Esophagus muscularis mucosa (tissue), 4 donors: ENCODE measurements at regions not wholly inside any gene's neighbourhood (a gene's known extent, or its start where the extent isn't known, plus 50 kb on each side); places are given as distances from the start of the nearest gene placed in this dataset.

ENCODE experiments used
- DNase-seq: peaks from one replicate; pipeline ENCODE4 v3.0.0-alpha.2; 2017; ENCODE audit errors: extremely low spot score
- H3K27ac ChIP-seq, 4 donors: fragments of 200-600 bp; sonication (generic); replicated peaks in 1 of 4; 1 replicate in 3 of 4; 2 replicates in 1 of 4; pipeline ENCODE4 v1.5.1; 2016 to 2019; ENCODE audit warnings: mild to moderate bottlenecking in 1 of 4
- H3K27me3 ChIP-seq, 4 donors: fragments of 200-600 bp; sonication (generic); one replicate each; pipeline versions ENCODE4 v1.5.1 to v1.6.0; 2016 to 2019
- H3K36me3 ChIP-seq, 4 donors: fragments of 200-600 bp; sonication (generic); one replicate each; pipeline ENCODE4 v1.5.1; 2016 to 2019
- H3K4me1 ChIP-seq, 4 donors: fragments of 200-600 bp; sonication (generic); one replicate each; pipeline ENCODE4 v1.5.1; 2016 to 2019
- H3K4me3 ChIP-seq, 4 donors: fragments of 200-600 bp; sonication (generic); 1 replicate in 2 of 4; 2 replicates in 2 of 4; pipeline ENCODE4 v1.5.1; 2016 to 2019; ENCODE audit warnings: mild to moderate bottlenecking in 4 of 4, moderate library complexity in 1 of 4
- H3K9me3 ChIP-seq, 4 donors: fragments of 200-600 bp; sonication (generic); 1 replicate in 3 of 4; 2 replicates in 1 of 4; pipeline ENCODE4 v1.5.1; 2016 to 2019
- CTCF ChIP-seq, 3 experiments: fragments of 200-600 bp in 2 of 3; fragments of 450-650 bp in 1 of 3; sonication (generic) in 2 of 3; IDR thresholded peaks; one replicate each; pipeline ENCODE4 v1.5.1; 2017 to 2019; ENCODE audit warnings: antibody characterized with exemption in 3 of 3, mild to moderate bottlenecking in 2 of 3, moderate library complexity in 1 of 3
- EP300 ChIP-seq: sonication (generic); formaldehyde crosslinking; IDR thresholded peaks from one replicate; pipeline ENCODE4 v1.6.1; 2017; ENCODE audit warnings: antibody characterized with exemption
- POLR2A ChIP-seq: fragments of 450-650 bp; IDR thresholded peaks from one replicate; pipeline ENCODE4 v1.6.1; 2017; ENCODE audit warnings: antibody characterized with exemption, moderate library complexity, mild to moderate bottlenecking, low read depth
- POLR2AphosphoS5 ChIP-seq, 2 donors: sonication (generic); formaldehyde crosslinking; IDR thresholded peaks; one replicate each; pipeline ENCODE4 v1.6.1; 2017; ENCODE audit warnings: antibody characterized with exemption in 2 of 2
- WGBS: methylation state at CpG from one replicate; pipeline ENCODE4 v1.1.5; 2018; 5-methylcytosine and 5-hydroxymethylcytosine counted together
- intact Hi-C: fragments of 100-400 bp; cut with DNase I; formaldehyde crosslinking; loops from one replicate; pipeline ENCODE4 v1.15.1; 2023

GRCh38 chr1:184186167-184186566, 134.6 kb downstream of the TSEN15 start:
- no peaks in the 10 kb centered on the region for H3K27me3 ChIP-seq
- no peak overlapping the region for H3K27ac ChIP-seq
- no peaks in the 10 kb centered on the region for H3K9me3 ChIP-seq
- intact Hi-C loops = loop anchor here (1.0 kb wide), 1 partner anchor 25 kb away; no protein-coding TSS in a partner anchor
- no peak overlapping the region for H3K4me3 ChIP-seq
- no peak for DNase-seq
- TF ChIP-seq EP300 (no peak), POLR2AphosphoS5 (IDR thresholded peaks at IDR 0.05) (no peak), POLR2A (no peak), CTCF (IDR thresholded peaks at IDR 0.05) (no peak)
- no peaks in the 10 kb centered on the region for H3K36me3 ChIP-seq
- H3K4me1 ChIP-seq = peaks cover 7 to 11% (median 8%) of the 10 kb centered on the region in 4 donors

DNA sequence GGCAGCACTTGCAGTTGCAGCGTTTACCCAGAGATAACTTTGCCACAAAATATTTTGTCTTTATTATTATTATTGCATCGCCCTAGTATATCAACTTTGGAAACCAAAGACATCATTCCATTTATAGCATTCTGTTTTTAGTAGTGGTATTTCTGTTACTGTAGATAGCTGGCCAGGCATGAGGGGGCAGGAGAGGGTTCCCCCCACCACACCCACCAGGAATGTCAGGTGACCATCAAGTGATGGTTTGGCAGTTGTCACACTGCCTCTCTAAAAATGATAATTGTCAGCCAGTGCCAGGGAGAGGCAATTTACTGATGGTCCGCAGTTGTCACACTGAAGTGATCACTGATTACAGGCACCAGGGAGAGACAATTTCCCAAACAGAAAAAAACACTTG, 135.6 kb downstream of the TSEN15 start:
- 86% methylated on average over 3 of the region's 3 CpGs for WGBS
- TF ChIP-seq POLR2A (no peak), POLR2AphosphoS5 (IDR thresholded peaks at IDR 0.05) (no peak), EP300 (no peak), CTCF (IDR thresholded peaks at IDR 0.05) (no peak)

GRCh38 chr1:184188037-184188436, 136.5 kb downstream of the TSEN15 start:
- Histone ChIP-seq H3K27ac (no peak overlapping the region), H3K4me1 (peaks cover 8 to 20% (median 14%) of the 10 kb centered on the region in 4 donors), H3K27me3 (no peaks in the 10 kb centered on the region), H3K9me3 (no peaks in the 10 kb centered on the region), H3K36me3 (no peaks in the 10 kb centered on the region), H3K4me3 (no peak overlapping the region)
- intact Hi-C loops = no loop called here
- WGBS = 64% methylated on average over 2 of the region's 2 CpGs
- DNase-seq = no peak
- TF ChIP-seq POLR2A (no peak), CTCF (IDR thresholded peaks at IDR 0.05) (no peak), POLR2AphosphoS5 (IDR thresholded peaks at IDR 0.05) (no peak)

More for the DNA sequence above, 135.6 kb downstream of the TSEN15 start:
- DNase-seq = no peak
- Histone ChIP-seq H3K27ac (no peak overlapping the region), H3K36me3 (no peaks in the 10 kb centered on the region), H3K27me3 (no peaks in the 10 kb centered on the region), H3K4me3 (no peak overlapping the region), H3K4me1 (peaks cover 8 to 20% (median 14%) of the 10 kb centered on the region in 4 donors), H3K9me3 (no peaks in the 10 kb centered on the region)
- intact Hi-C loops = no loop called here

DNA sequence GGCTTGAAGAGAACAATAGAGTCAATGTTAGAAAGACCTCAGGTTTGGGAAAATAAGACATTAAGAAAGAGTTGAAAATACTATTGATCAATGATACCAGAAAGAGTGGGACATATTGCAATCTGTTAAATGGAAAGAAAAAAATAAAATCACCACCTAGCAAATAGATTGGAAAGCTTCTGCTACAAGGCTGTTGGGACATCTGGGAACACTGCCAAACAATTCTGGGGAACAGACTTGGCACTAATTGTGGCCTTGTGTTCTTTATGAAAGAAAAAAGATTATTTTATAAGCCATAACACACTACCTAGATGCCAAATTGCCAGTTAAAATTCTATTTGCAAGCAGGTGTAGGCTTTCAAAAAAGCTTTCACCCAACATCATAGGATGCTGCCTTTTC, 137.8 kb downstream of the TSEN15 start:
- Histone ChIP-seq H3K4me3 (no peak overlapping the region), H3K9me3 (no peaks in the 10 kb centered on the region), H3K27me3 (no peaks in the 10 kb centered on the region), H3K27ac (no peak overlapping the region), H3K36me3 (no peaks in the 10 kb centered on the region), H3K4me1 (peaks cover 8 to 20% (median 14%) of the 10 kb centered on the region in 4 donors)
- no peak for TF ChIP-seq EP300
- TF ChIP-seq POLR2AphosphoS5 (IDR thresholded peaks at IDR 0.05) = no peak
- no peak for TF ChIP-seq CTCF (IDR thresholded peaks at IDR 0.05)
- TF ChIP-seq POLR2A = no peak
- intact Hi-C loops = no loop called here
- DNase-seq = no peak

GRCh38 chr1:184190616-184191015, 139.1 kb downstream of the TSEN15 start:
- no peak overlapping the region for H3K4me3 ChIP-seq
- no peak overlapping the region for H3K27ac ChIP-seq
- DNase-seq = no peak
- no peaks in the 10 kb centered on the region for H3K36me3 ChIP-seq
- intact Hi-C loops = no loop called here
- TF ChIP-seq POLR2AphosphoS5 (IDR thresholded peaks at IDR 0.05) = no peak
- no peak for TF ChIP-seq POLR2A
- no peak for TF ChIP-seq CTCF (IDR thresholded peaks at IDR 0.05)
- TF ChIP-seq EP300 = no peak
- peaks cover 8 to 20% (median 14%) of the 10 kb centered on the region in 4 donors for H3K4me1 ChIP-seq
- H3K9me3 ChIP-seq = no peaks in the 10 kb centered on the region
- no peaks in the 10 kb centered on the region for H3K27me3 ChIP-seq
- 80% methylated on average over 2 of the region's 2 CpGs for WGBS
